ENCODE measurements at regions not wholly inside any gene's neighbourhood (a gene's known extent, or its start where the extent isn't known, plus 50 kb on each side); places are given as distances from the start of the nearest gene placed in this dataset.
"Not testable (repeated sequence)": the region's sequence is repeated elsewhere in the genome, so short reads cannot be mapped to it uniquely, and the experiment has no call there.

DNA sequence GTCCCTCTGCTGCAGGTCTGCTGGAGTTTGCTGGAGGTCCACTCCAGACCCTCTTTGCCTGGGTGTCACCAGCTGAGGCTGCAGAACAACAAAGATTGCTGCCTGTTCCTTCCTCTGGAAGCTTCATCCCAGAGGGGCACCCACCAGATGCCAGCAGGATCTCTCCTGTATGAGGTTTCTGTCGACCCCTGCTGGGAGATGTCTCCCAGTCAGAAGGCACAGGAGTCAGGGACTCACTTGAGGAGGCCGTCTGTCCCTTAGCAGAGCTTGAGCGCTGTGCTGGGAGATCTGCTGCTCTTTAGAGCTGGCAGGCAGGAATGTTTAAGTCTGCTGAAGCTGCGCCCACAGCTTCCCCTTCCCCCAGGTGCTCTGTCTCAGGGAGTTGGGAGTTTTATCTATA is 196.2 kb downstream of the C4orf33 start:
- TF ChIP-seq HDGF (IDR thresholded peaks at IDR 0.05; ENCODE audit: borderline replicate concordance); FOXM1 (IDR thresholded peaks at IDR 0.05; ENCODE audit: borderline replicate concordance); NFRKB (IDR thresholded peaks at IDR 0.05); SP1 (IDR thresholded peaks at IDR 0.05); ELF4 (IDR thresholded peaks at IDR 0.05); FOXA1 (IDR thresholded peaks at IDR 0.05); FOXK2 (IDR thresholded peaks at IDR 0.05): not testable (repeated sequence)

All from HEK293T (cell line).